ENCODE measurements at regions not wholly inside any gene's neighbourhood (a gene's known extent, or its start where the extent isn't known, plus 50 kb on each side); places are given as distances from the start of the nearest gene placed in this dataset.
"Not testable (repeated sequence)": the region's sequence is repeated elsewhere in the genome, so short reads cannot be mapped to it uniquely, and the experiment has no call there.

GRCh38 chr3:16055606-16056211, 118.8 kb upstream of the GALNT15 start:
- no peak for DNase-seq

- no peak for DNase-seq
Measured at GRCh38 chr3:16056217-16056616, 118.3 kb upstream of the GALNT15 start.

- DNase-seq: no peak
Measured at GRCh38 chr3:16058521-16058920, 116.0 kb upstream of the GALNT15 start.

- DNase-seq: no peak
Measured at GRCh38 chr3:16059081-16059537, 115.4 kb upstream of the GALNT15 start.

- no peak for DNase-seq
Measured at GRCh38 chr3:16059711-16060357, 114.6 kb upstream of the GALNT15 start.

GRCh38 chr3:16060358-16060852, 114.1 kb upstream of the GALNT15 start:
- peak; percentile 38 for DNase-seq

GRCh38 chr3:16060945-16061344, 113.5 kb upstream of the GALNT15 start:
- DNase-seq: no peak

- no peak for DNase-seq
Measured at GRCh38 chr3:16061491-16061890, 113.0 kb upstream of the GALNT15 start.

GRCh38 chr3:16063603-16064002, 110.9 kb upstream of the GALNT15 start:
- no peak for DNase-seq

GRCh38 chr3:16064642-16065414, 109.7 kb upstream of the GALNT15 start:
- peak; percentile 74 for DNase-seq

- DNase-seq: no peak
Measured at GRCh38 chr3:16066545-16066944, 107.9 kb upstream of the GALNT15 start.

GRCh38 chr3:16066975-16067374, 107.5 kb upstream of the GALNT15 start:
- no peak for DNase-seq

- peak; percentile 55 for DNase-seq
Measured at GRCh38 chr3:16067837-16068471, 106.5 kb upstream of the GALNT15 start.

GRCh38 chr3:16069149-16069922, 105.1 kb upstream of the GALNT15 start:
- DNase-seq: peak; percentile 58

GRCh38 chr3:16070707-16071106, 103.8 kb upstream of the GALNT15 start:
- peak; percentile 95 for DNase-seq

- DNase-seq: no peak
Measured at GRCh38 chr3:16071206-16071605, 103.3 kb upstream of the GALNT15 start.

- DNase-seq: no peak
Measured at GRCh38 chr3:16072420-16073110, 101.9 kb upstream of the GALNT15 start.

- DNase-seq: no peak
Measured at GRCh38 chr3:16073203-16073602, 101.3 kb upstream of the GALNT15 start.

- DNase-seq: not testable (repeated sequence)
Measured at GRCh38 chr3:16073990-16074671, 100.3 kb upstream of the GALNT15 start.

- no peak for DNase-seq
Measured at GRCh38 chr3:16075647-16076046, 98.8 kb upstream of the GALNT15 start.

GRCh38 chr3:16076564-16076963, 97.9 kb upstream of the GALNT15 start:
- no peak for DNase-seq
